ENCODE measurements at regions not wholly inside any gene's neighbourhood (a gene's known extent, or its start where the extent isn't known, plus 50 kb on each side); places are given as distances from the start of the nearest gene placed in this dataset.

DNA sequence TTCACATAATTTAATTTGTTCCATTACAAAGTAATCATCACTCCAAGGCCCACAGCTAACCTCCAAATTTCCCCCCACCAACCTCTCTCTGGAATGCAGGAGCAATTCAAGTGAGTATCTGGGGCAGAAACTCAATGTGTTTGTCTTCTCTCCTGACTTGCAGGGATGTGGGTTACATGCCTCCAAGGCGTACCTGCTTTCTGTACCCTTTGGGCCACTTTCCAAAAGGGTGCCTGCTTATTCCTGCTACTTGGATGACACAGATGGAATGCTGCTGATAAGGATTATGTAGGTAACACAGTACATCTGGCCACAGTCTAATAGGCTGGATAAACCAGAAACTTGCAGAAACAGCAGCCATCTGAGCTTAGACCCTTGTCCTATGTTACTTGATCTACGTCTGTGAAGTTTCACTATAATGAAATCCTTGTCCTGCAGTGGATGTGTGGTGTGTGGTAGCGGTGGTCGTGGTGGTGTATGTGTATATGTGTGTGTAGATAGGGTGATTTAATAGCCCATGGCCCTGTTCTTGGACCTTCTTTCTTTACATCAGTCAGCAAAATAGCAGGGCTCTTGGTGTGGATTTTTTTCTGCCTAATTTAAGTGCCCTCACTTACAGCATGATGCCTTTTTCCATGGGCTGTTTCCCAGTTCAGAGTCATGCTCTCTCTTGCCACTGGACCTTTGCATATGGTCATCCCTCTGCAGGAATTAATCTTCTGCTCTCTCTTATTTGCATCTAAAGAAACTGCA, 175.9 kb downstream of the ZDHHC21 start:
- no peak for DNase-seq

DNA sequence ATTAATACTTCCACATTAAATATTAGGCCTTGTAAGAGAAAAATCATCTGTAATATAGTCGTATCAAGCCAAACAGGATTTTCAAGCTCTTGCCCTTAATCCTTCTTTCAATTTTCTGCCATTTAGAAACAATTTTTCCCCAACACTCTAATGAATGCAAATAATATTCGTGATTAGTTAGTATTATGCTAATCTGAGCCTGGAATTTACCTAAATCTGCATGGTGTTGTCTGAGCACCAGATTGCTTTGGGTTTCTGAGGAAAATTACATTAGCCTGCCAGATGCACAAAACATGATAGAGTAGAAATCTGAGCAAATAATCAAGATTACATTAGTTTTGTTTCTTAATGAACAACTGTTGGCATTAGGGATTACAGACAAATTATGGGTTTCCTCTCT, 176.6 kb downstream of the ZDHHC21 start:
- no peak for DNase-seq

DNA sequence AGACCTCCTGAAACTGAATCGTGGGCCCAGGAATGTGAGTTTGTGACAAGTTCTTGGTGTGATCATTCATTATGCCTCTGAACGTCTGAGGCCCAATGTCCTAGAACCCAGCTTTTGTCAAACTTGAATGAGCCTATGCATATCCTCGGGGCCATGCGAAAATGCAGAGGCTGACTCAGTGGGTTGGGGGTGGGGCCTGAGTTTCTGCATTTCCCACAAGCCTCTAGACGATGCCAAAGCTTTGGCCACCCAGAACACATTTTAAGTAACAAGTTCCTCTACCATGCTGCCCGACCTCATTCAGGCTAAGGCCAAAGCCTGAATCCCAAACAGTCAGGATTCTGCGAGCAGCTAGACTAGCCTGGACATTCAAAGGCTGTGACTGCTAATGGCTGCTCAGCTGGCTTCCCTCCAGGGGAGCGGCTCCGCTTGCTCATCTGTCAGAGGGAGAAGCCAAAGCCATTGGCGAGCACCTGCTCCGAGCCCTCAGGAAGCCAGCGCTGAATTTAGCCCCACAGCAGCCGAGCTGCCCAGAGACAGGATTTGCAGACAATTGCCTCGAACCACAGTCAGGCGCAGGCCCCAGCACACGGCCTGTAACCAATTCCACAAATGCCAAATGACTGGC, 177.5 kb downstream of the ZDHHC21 start:
- no peak for DNase-seq

DNA sequence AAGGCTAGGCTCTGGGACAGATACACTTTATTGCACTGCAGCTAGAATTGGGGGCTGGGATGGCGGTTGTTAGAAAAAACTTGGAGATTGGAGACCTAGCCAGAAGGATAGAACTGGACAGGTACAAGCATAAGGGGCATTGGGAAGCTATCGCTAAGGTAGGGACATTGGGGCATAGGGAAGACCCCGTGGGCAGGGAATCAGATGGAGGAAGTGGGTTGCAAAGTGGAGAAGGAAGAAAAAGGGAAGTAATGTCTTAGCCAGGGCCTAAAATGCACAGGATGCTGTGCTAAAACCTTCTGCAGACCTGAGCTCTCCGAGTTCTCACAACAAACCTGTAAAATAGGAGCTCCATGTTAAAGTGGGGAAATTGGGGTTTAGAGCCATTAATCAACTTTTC, 178.2 kb downstream of the ZDHHC21 start:
- no peak for DNase-seq

DNA sequence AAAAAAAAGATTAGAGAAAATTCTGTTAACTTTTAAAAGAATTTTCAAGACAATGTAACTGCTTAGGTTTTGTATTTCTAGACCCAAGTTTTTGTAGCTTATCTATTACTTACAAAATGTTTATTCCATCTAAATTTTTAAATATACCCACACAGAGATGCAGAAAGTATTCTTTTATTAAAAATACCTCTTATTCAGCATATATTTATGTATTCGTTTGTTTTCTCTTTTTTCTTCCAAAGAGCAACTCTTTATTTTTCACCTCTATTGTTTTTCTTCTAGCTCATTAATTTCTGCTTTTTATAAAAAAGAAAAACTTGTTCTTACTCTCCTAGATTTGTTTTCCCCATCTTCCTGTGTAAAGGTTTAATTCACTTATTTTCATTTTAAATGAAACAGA, 180.3 kb downstream of the ZDHHC21 start:
- no peak for DNase-seq

DNA sequence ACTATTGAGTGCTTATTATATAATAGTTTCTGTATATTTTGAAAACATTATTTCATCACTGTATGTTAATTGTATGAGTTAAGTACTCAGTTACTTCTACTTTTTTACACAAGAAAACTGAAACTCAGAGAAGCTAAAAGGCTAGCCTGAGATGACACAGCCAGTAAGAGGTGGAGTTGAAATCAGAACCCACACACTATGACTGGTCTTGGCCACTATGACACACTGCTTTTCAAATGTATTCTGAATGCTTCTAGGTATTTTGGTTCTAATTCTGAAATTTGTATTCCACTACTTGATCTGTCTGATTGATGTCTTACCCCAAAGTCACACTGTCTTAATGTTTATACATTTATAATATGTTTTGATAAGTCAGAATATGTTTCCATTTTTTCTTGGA, 181.8 kb downstream of the ZDHHC21 start:
- no peak for DNase-seq

DNA sequence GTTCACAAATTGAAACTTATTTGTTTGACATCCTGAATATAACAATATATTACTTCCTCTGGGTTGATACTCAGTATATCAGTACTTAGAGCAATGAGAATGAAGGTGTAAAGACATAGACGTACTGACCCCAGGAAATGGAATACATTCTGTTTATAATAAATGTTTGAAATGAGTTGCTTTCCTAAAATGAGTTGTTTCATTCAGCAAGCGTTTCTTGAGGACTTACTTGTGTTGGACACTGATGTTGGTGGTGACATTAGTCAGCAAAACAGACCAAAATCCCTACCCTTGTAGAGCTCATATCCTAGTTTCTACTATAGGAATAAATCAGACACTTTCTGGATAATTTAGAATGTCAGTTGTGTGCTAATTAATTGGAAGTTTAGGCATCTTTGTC, 184.3 kb downstream of the ZDHHC21 start:
- DNase-seq, result no peak

DNA sequence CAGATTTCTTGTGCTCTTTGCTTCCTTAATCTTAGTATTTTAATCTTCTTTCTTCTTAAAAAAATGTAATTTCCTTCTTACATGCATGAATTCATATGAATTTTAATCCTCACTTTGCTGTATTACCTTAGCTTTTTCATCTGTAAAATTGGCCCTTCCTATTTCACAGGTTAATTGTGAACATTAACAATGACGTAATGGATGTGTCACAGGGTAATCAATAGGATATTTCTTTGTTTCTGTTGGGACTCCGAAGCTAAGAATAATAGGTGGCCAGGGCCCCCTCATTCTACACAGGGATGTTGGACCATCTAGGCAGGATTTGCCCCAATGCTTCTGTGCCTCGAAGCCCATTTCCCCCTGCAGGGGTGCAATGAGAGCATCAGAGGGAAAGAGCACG, 187.4 kb upstream of the NFIB start:
- no peak for DNase-seq

DNA sequence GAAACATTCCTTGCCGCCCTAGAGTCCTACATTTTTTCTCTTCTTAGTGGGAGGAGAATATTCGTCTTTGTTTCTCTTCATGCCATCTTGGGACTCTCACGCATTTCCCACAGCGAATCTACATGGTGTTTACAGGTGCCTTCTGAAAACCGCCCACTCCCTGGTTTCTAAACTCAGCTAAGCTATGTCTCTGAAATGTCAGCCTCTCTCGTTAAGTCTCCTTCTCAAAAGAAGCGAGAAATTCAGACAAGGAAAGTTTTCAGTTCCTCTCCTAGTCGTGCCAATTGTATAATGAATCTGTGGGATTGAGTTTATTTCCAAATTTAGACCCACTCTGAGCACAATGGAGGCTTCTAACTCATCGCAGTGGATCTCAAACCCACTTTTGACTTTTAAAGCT, 186.8 kb upstream of the NFIB start:
- DNase-seq, result no peak

DNA sequence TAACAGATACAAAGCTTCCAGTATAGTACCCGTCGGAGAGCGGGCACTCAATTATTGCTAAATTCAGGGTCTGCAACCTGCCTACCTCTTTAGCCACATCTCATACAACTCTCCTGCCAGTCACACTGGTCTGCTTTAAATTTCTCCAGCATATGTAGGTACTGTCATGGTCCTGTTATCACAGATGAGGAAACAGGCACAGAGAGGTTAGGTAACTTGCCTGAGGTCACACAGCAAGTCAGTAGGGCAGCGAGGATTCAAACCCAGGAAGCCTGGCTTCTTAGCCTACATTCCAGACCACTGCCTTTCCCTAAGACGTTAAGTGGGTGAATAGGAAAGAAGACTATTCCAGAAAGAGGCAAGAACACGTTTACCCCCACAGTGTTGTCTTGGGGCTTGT, 186.0 kb upstream of the NFIB start:
- no peak for DNase-seq

DNA sequence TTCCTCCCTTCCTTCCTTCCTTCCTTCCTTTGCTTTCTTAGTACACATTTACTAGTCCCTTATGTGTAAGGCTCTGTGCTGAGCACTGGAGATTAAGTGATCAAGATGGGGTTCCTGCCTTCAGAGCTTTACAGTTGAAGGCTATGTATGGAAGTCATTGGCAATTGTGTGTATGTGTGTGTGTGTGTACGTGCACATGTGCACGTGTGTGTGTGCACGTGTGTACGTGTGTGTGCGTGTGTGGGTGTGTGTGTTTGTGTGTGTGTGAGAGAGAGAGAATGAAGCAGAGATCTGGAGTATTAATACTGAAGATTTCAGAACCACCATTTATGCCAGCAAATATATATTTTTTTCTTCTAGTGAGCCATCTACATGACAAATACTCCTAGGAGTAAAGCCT, 184.9 kb upstream of the NFIB start:
- DNase-seq, result no peak

DNA sequence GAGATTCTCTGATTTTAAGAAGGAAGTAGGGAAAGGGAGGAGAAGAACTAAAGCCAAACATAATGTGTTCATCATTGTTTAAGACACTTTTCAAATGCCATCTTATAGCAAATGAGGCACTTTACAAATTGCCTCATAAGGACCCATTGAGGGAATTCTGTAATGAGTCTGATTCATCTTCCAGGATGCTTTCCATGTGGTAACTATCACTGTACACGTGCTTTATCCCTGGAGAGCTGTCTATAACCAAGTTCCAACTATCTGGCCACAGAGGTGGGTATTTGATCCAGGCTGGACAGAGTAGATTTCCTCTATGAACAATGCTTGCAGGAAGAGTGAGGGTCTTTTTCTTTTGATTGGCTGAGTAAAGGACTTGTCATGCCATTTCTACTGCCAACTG, 183.5 kb upstream of the NFIB start:
- no peak for DNase-seq

DNA sequence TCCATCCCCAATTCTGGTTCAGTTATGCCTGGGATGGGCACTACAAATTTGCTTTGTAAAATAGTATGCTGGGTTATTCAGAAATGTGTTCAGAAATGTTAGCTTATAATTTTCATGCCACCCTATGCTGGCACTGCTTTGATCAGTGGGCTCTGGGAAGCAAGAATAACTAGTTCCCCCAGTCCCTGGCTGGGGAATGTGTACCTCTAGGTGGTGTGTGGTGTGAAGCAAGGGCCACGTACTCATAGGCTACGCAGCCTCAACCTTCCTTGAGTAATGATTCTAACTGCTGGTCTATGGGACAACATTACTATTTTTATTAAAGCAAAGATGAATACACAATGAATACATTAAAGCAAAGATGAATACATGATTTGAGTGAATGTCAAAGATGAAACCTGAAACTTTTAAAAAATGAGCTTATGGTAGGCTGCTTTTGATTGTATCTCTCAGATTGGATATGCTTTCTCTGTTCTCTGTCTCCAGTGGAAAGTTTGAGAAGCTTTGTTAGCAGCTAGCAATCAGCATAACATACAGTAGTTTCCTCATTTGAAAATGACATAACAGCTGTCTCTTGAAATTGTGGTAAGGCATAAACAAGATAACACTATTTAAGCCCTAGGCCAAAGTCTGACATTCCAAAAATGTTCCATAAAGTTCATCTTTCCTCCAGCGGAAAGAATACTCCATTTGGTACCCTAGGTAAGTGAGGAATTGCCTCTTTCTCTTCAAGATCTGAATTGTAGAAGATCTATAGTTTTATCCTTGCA, 174.7 kb upstream of the NFIB start:
- no peak for DNase-seq

DNA sequence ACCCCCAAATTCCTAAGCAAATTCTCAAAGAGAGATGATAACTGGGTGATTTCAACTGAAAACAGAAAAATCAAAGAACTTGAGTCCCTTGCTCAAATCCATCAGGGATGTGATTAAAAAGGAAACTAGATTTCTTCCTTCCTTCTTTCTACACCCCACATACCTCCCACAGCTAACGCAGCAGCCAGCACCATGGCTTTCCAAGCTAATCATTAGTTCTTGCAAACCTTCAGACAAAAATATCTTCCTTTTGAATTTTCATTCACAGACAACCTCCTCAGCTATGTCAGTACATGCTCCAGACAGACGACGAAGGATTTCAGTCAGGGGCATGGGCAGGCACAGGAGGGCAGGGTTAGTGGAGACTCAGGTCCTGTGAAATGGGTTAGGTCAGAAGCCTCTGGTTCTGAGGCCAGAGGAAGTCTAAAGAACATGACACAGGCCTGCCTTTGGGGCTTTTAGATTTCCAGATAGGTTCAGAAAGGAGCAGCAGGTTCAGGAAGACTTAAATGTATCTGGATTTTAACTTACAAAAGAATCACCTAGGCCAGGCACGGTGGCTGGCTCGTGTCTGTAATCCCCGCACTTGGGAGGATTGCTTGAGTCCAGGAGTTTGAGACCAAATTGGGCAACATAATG, 173.7 kb upstream of the NFIB start:
- DNase-seq, result no peak

DNA sequence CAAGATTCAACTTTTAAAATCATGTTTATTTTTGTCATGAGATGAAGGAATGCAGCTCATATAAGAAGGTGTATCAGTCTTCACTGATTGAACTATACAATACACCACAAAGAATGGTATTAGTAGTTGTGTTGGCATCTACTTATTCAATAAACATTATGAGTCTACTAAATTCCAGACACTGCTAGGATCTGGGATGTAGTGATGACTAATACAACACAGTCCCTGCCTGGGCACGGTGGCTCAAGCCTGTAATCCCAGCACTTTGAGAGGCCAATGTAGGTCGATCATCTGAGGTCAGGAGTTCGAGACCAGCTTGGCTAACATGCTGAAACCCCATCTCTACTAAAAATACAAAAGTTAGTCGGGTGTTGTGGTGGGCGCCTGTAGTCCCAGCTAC, 171.4 kb upstream of the NFIB start:
- no peak for DNase-seq

DNA sequence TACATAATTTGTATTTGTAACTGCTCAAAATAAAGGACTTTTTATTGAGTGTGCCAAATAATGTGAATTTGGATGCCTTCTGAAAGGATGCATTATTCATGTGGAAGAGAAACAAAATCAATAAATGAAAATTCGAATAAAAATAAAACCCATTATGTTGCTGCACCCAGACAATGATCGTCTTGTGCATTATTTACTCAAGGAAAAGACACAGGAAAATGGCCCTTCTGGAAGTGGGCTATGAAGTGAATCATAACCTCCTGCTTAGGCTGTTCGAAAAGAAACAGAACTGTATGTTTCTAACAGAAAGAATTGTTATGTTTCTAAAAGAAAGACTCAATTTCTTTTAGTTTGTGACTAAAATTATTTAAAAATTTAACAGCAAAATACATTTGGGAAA, 168.9 kb upstream of the NFIB start:
- no peak for DNase-seq

DNA sequence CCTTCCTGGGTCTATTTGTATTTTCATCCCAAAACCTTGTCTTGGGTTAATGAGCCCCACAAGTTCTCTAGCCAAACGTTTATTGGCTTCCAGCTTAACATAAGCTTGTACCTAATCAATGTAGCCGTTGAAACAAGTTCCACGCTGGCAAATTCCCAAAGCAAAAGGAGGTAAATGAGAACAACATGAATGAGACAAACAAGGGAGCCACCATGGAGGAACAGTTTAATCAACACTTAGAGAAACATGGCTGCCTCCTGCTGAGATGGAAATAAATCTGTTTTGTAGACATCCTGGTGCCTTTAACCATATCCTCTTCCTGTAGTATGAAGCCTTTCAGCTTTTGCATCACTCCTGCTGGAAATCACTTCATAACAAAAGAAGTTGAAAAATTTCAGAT, 166.6 kb upstream of the NFIB start:
- no peak for DNase-seq

DNA sequence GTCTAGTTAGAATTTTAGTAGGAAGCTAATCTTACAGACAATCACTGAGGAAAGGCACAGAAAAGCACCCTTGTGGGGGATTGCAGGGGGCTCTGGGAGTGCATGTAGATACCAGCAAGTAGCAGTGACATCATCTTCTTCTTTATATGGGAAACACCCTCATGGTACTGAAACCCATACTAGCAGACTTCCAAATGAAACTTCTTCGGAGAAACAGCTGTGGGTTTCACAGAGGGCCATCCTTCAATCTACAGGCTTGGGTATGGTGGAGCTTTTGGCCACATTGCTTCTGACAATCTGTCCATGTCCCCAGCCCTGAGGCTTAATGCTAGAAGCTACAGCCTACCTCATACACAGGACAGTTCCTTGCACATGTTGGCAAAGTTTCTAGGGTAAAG, 165.2 kb upstream of the NFIB start:
- DNase-seq, result no peak

DNA sequence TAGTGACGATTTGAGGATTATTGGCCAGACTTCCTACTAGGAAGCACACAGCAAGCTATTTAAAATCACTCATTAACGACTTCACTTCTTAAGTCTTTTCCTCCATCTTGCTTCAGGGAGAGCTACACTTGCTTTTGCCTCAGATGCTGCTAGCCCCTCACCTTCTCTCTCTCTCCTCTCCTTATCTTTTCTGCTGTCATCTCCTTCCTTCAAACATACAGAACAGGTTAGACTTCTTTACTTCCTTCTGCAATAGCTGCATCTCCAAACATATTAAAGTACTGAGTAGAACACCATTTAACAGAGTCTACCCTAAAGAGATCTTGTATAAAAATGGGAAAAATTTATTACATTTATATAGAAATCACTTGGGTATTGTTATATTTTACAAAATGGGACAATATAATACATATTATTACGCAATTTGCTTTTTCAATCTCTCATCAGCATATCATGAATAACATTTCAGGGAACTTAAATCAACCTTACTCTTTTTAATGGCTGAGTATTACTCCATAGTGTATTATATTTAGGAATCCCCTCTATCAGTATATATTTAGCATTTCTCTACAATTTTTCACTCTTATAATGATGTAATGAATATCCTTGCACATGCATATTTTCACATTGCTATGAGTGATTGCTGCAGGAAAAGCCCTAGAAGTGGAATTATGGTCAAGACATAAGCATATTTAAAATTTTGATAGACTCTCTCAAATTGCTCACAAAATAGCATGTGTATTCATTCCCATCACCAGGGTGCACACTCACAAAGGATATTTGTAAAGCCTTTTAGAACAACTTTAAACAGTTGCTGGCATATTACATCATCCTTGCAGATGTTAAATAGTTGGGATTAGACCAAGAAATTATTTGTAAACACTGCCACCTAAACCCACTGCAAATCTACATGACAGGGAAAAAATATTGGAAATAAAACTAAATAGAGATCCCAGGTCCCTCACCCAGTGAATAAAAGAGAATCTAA, 164.5 kb upstream of the NFIB start:
- DNase-seq, result no peak

DNA sequence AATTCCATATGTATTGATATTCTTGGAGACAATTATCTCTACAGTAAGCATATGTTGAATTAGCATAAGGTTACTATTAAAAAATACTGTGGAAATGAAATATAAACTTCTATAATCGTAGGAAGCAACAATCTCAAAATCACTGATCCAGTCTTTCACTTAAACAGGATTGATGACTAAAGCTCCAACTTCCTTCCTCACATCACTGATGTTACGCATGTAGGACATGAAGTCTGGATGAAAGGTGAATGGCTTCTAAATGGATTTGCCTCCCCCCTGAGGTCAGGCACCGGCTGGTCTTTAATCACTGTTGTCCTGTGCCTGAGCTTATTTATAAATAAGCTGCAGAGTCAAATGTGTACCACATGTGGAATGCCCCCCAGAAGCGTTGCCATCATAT, 157.1 kb upstream of the NFIB start:
- no peak for DNase-seq

DNA sequence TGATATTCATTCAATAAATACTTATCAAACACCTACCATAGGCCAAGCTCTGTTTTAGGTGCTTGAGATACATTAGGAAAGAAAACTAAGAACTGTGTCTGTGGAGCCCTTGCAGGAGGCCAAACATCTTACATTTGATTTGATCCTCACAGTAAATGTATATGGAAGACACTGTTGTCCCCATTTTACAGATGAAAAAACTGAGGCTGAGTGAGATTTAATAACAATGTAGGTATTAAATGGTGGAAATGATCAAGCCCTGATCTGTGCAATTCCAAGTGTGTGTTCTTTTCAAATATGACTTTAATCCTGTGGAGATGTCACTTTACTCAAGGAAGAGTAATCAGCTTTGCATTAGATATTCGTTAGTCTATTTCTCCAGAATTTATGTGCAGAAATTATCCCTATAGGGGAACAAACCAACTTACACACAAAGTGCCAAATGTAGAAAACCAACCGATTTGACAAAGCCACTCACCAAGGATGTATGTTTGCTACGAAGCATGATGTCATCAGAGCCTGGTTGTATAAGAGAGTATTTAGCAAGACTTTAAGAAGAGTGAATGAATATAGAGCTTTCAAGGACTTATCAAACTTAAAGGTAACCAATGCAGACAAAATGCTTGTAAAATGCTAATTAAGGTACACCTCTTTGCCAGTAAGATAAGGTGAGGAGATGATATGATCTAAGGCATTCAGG, 153.9 kb upstream of the NFIB start:
- DNase-seq, result no peak

DNA sequence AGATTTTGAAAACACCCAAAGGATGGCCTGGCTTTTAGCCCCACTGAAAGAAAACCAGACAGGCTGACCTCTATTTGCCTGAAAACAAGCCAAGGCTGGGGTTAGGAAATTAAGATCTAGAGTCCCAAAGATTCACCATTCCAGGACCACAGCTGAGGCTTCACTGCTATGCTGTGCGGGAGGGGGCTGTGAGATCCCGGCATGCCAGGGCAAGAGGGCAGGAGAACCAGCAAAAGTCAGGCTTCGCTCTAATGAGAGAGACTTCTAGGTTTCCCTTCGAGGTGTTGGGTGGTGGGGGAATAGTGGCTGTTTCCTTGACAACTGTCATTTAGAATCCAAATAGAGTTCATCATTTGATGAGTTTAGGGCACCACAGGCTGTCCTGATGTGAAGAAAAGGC, 152.9 kb upstream of the NFIB start:
- DNase-seq, result no peak
